Calu3 (cell line): ENCODE measurements at regions not wholly inside any gene's neighbourhood (a gene's known extent, or its start where the extent isn't known, plus 50 kb on each side); places are given as distances from the start of the nearest gene placed in this dataset.

ENCODE experiments used
- BruUV-seq: library from RNA; stranded (reverse); fragments of 400-500 nt; replicated peaks from 2 replicates; lab custom pipeline; 2021; lab: Mats Ljungman, UMichigan
- CTCF ChIA-PET: fragments of 300-600 bp; sonication (Branson Sonifier 250); formaldehyde crosslinking; loops from one replicate; lab custom pipeline; 2022; ENCODE audit warnings: antibody characterized with exemption; lab: Charles Lee
- DNase-seq: peaks from one replicate; pipeline ENCODE4 v3.0.0; 2022
- H3K27ac Mint-ChIP-seq: one replicate; pipeline ENCODE4 v1.8.0; 2022; ENCODE audit warnings: mixed read lengths; ENCODE audit not compliant: unreplicated experiment
- H3K27me3 Mint-ChIP-seq: one replicate; pipeline ENCODE4 v1.8.0; 2022; ENCODE audit warnings: mixed read lengths; ENCODE audit not compliant: unreplicated experiment
- H3K36me3 Mint-ChIP-seq: one replicate; pipeline ENCODE4 v1.8.0; 2022; ENCODE audit warnings: mild to moderate bottlenecking, moderate library complexity, mixed read lengths; ENCODE audit not compliant: insufficient read depth, unreplicated experiment
- H3K4me1 Mint-ChIP-seq: one replicate; pipeline ENCODE4 v1.8.0; 2022; ENCODE audit warnings: mild to moderate bottlenecking, low read depth, mixed read lengths; ENCODE audit not compliant: unreplicated experiment
- H3K4me3 Mint-ChIP-seq: one replicate; pipeline ENCODE4 v1.8.0; 2022; ENCODE audit warnings: mild to moderate bottlenecking, low read depth, moderate library complexity, mixed read lengths; ENCODE audit not compliant: unreplicated experiment
- H3K9me3 Mint-ChIP-seq: one replicate; pipeline ENCODE4 v1.8.0; 2022; ENCODE audit warnings: low read depth, mixed read lengths; ENCODE audit not compliant: unreplicated experiment
- CTCF ChIP-seq: fragments of 200-600 bp; IDR thresholded peaks from one replicate; pipeline ENCODE4 v1.8.0; 2022; ENCODE audit warnings: antibody characterized with exemption; ENCODE audit not compliant: unreplicated experiment
- intact Hi-C: fragments of 100-400 bp; cut with micrococcal nuclease; formaldehyde crosslinking; loops from one replicate; pipeline ENCODE4 v1.10.0; 2022; ENCODE audit not compliant: unreplicated experiment

- BruUV-seq: no TSS peak
- CTCF ChIA-PET: interaction anchor here (0.7 kb wide), 1 partner anchor 37 kb away, joined by 3 read pairs; no protein-coding TSS in a partner anchor
Measured at GRCh38 chr11:131219646-131220045, 150.8 kb upstream of the NTM start.

GRCh38 chr11:131223198-131223991, 147.0 kb upstream of the NTM start:
- no peak for DNase-seq
- no peak overlapping the region for H3K4me3 Mint-ChIP-seq
- no peak overlapping the region for H3K27ac Mint-ChIP-seq

More at GRCh38 chr11:131219646-131220045, 150.8 kb upstream of the NTM start:
- H3K4me1 Mint-ChIP-seq: no peaks in the 10 kb centered on the region
- no peaks in the 10 kb centered on the region for H3K27me3 Mint-ChIP-seq
- TF ChIP-seq CTCF: no peak
- intact Hi-C loops: no loop called here
- H3K27ac Mint-ChIP-seq: no peak overlapping the region
- H3K9me3 Mint-ChIP-seq: peaks cover 13% of the 10 kb centered on the region
- no peak for DNase-seq
- H3K36me3 Mint-ChIP-seq: no peaks in the 10 kb centered on the region
- no peak overlapping the region for H3K4me3 Mint-ChIP-seq

GRCh38 chr11:131228378-131228777, 142.0 kb upstream of the NTM start:
- no TSS peak for BruUV-seq
- CTCF ChIA-PET: no interaction called here
- no peaks in the 10 kb centered on the region for H3K4me1 Mint-ChIP-seq
- DNase-seq: no peak
- peaks cover 5% of the 10 kb centered on the region for H3K9me3 Mint-ChIP-seq
- no peak overlapping the region for H3K27ac Mint-ChIP-seq
- no peaks in the 10 kb centered on the region for H3K27me3 Mint-ChIP-seq
- H3K4me3 Mint-ChIP-seq: no peak overlapping the region
- no peak for TF ChIP-seq CTCF
- H3K36me3 Mint-ChIP-seq: no peaks in the 10 kb centered on the region
- intact Hi-C loops: no loop called here

More at GRCh38 chr11:131223198-131223991, 147.0 kb upstream of the NTM start:
- no peaks in the 10 kb centered on the region for H3K27me3 Mint-ChIP-seq
- TF ChIP-seq CTCF: no peak
- H3K4me1 Mint-ChIP-seq: no peaks in the 10 kb centered on the region
- no peaks in the 10 kb centered on the region for H3K36me3 Mint-ChIP-seq
- peaks cover 11% of the 10 kb centered on the region for H3K9me3 Mint-ChIP-seq
- intact Hi-C loops: no loop called here
- CTCF ChIA-PET: no interaction called here
- BruUV-seq: no TSS peak

- BruUV-seq: no TSS peak
- Mint-ChIP-seq H3K4me3 (no peak overlapping the region), H3K4me1 (no peaks in the 10 kb centered on the region), H3K9me3 (peaks cover 5% of the 10 kb centered on the region), H3K27ac (no peak overlapping the region), H3K27me3 (no peaks in the 10 kb centered on the region), H3K36me3 (no peaks in the 10 kb centered on the region)
- intact Hi-C loops: no loop called here
- DNase-seq: no peak
- CTCF ChIA-PET: interaction anchor here (0.5 kb wide), 1 partner anchor 556 kb away, joined by 3 read pairs; no protein-coding TSS in a partner anchor
- no peak for TF ChIP-seq CTCF
Measured at GRCh38 chr11:131229221-131229620, 141.2 kb upstream of the NTM start.
